ENCODE measurements at regions not wholly inside any gene's neighbourhood (a gene's known extent, or its start where the extent isn't known, plus 50 kb on each side); places are given as distances from the start of the nearest gene placed in this dataset.
A peak's percentile ranks its signal among the peaks of the same experiment; 100 is the strongest.

DNA sequence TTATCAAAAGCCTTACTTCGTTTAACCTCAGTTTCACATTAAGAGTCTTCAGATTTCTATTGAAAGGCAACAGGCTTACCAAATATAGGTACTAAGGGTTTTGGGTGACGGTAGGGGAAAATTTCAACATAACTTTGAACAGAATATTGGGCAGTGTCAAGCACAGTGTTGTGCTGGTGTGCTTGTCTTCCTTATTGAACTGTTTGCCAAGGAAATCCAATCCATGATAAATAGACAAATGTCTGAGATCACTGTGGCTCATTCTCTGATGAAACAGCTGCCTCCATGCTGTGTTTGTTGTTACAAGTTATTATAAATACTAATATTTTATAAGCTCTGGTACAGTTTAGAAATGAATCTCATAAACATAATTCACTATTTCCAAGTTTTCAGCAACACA, 730.1 kb downstream of the NR2F1-AS1 start:
- intact Hi-C loops (cut with DNase I): no loop called here
- DNase-seq (no peak), ATAC-seq (no peak), FAIRE-seq (no peak)
- no peaks in the 10 kb centered on the region for H3K4me1 ChIP-seq
- H3K27ac ChIP-seq: no peak overlapping the region
- WGBS, 2 donors: 44 to 49% methylated on average over 2 of the region's 2 CpGs
- H3K4me3 ChIP-seq: no peak overlapping the region
- no peaks in the 10 kb centered on the region for H3K9me3 ChIP-seq
- TF ChIP-seq, protein P1, sequence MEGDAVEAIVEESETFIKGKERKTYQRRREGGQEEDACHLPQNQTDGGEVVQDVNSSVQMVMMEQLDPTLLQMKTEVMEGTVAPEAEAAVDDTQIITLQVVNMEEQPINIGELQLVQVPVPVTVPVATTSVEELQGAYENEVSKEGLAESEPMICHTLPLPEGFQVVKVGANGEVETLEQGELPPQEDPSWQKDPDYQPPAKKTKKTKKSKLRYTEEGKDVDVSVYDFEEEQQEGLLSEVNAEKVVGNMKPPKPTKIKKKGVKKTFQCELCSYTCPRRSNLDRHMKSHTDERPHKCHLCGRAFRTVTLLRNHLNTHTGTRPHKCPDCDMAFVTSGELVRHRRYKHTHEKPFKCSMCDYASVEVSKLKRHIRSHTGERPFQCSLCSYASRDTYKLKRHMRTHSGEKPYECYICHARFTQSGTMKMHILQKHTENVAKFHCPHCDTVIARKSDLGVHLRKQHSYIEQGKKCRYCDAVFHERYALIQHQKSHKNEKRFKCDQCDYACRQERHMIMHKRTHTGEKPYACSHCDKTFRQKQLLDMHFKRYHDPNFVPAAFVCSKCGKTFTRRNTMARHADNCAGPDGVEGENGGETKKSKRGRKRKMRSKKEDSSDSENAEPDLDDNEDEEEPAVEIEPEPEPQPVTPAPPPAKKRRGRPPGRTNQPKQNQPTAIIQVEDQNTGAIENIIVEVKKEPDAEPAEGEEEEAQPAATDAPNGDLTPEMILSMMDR (IDR thresholded peaks at IDR 0.05): no peak
- no peaks in the 10 kb centered on the region for H3K36me3 ChIP-seq
- no peaks in the 10 kb centered on the region for H3K27me3 ChIP-seq

DNA sequence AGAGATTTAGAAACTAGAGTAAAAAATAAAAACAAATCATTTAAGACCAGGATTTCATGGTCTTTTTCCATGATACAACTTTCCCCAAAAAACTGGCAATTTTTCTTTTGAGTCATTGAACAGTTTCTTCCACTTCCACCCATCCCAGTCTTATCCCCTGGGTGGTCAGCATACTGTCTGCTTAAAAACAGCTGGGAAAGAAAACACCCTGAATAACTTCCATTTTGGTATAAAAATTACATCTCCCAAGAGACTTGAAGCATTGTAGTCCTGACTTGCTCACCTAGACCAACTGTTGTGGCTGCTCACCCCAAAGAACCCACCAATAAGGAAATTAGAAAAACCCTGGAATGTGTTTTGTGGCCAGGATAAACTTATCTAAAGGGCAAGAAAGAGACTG, 731.3 kb downstream of the NR2F1-AS1 start:
- Histone ChIP-seq H3K9me3 (no peaks in the 10 kb centered on the region), H3K4me3 (no peak overlapping the region), H3K27me3 (no peaks in the 10 kb centered on the region), H3K36me3 (no peaks in the 10 kb centered on the region), H3K27ac (no peak overlapping the region), H3K4me1 (no peaks in the 10 kb centered on the region)
- ATAC-seq (no peak), FAIRE-seq (no peak), DNase-seq (no peak)
- intact Hi-C loops (cut with DNase I): no loop called here
- TF ChIP-seq, protein P1 (IDR thresholded peaks at IDR 0.05): no peak

DNA sequence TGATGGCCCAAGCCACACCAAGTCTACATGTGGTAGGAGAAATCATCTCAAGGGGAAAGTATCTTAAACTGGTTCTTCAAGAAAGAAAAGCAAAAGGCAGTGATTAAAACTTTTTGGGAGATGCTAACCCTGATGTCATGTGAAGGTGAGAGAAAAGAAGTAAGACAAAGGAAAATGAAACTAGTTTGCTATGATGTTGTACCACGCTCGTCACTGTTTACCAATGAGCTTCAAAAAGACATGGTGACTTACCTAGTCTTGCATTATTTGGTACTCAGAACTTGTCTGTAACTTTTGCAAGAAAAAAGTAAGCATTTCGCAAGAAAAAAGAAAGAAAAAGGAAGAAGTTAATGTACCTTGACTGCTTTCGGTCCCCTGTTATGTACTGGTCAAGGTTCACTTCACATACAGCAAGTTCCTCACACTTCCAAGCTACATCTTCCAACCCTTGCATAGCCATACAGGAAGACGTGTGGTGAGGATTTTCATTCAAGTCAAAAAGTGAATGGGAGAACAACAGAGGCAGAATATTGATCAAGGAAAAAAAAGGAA, 739.3 kb downstream of the NR2F1-AS1 start:
- Histone ChIP-seq H3K9me3 (no peaks in the 10 kb centered on the region), H3K27ac (no peak overlapping the region), H3K36me3 (no peaks in the 10 kb centered on the region), H3K27me3 (no peaks in the 10 kb centered on the region), H3K4me1 (no peaks in the 10 kb centered on the region), H3K4me3 (no peak overlapping the region)
- TF ChIP-seq, protein P1 (IDR thresholded peaks at IDR 0.05): no peak
- no peak for ATAC-seq
- intact Hi-C loops (cut with DNase I): no loop called here
- WGBS, 2 donors: 62 to 74% methylated on average over 5 of the region's 5 CpGs
- FAIRE-seq: no peak
- DNase-seq: no peak

DNA sequence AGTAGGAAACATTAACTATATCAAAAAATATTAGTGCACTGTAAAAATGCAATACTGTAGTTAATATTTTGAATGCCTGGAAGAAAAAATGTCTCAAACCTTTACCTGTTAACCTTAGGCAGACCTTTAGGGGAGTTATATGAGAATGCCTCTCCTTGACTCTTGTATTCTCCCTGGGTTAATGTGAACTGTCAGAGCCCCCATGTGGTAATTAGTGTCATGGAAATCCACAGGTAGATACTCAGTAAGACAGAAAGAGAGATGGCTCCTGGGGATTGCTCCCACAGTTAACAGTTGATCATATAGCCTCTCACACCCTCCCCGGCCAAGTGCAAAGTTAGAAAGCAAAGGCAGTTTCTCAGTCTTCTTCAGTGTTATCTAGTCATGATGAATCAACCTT, 742.8 kb downstream of the NR2F1-AS1 start:
- 59 to 69% methylated on average over 1 of the region's 1 CpG for WGBS, 2 donors
- ATAC-seq: peak in 1 of 4 donors; percentile 36
- intact Hi-C loops (cut with DNase I): no loop called here

More for the DNA sequence above, 742.8 kb downstream of the NR2F1-AS1 start:
- Histone ChIP-seq H3K27ac (no peak overlapping the region), H3K4me3 (no peak overlapping the region), H3K27me3 (no peaks in the 10 kb centered on the region), H3K4me1 (no peaks in the 10 kb centered on the region), H3K36me3 (no peaks in the 10 kb centered on the region), H3K9me3 (no peaks in the 10 kb centered on the region)
- TF ChIP-seq, protein P1 (IDR thresholded peaks at IDR 0.05): no peak
- FAIRE-seq (no peak), DNase-seq (no peak)
